Spleen (tissue), 11 donors: ENCODE measurements at regions not wholly inside any gene's neighbourhood (a gene's known extent, or its start where the extent isn't known, plus 50 kb on each side); places are given as distances from the start of the nearest gene placed in this dataset.

ENCODE experiments used
- DNase-seq: peaks from one replicate; pipeline ENCODE4 v3.0.0-alpha.2; 2020
- H3K27ac ChIP-seq, 8 donors: fragments of 200-600 bp; sonication (generic) in 7 of 8; 1 replicate in 4 of 8; 2 replicates in 4 of 8; pipeline versions ENCODE4 v1.5.0 to v1.8.0; 2016 to 2021; ENCODE audit warnings: inconsistent platforms in 4 of 8, mild to moderate bottlenecking in 4 of 8, moderate library complexity in 1 of 8
- H3K27me3 ChIP-seq, 7 donors: fragments of 200-600 bp; sonication (generic) in 6 of 7; replicated peaks in 1 of 7; 1 replicate in 4 of 7; 2 replicates in 3 of 7; pipeline versions ENCODE4 v1.5.0 to v1.8.0; 2016 to 2021; ENCODE audit warnings: inconsistent platforms in 3 of 7, mild to moderate bottlenecking in 1 of 7
- H3K36me3 ChIP-seq, 6 donors: fragments of 200-600 bp; sonication (generic) in 5 of 6; 1 replicate in 4 of 6; 2 replicates in 2 of 6; pipeline versions ENCODE4 v1.5.0 to v1.8.0; 2016 to 2021; ENCODE audit warnings: inconsistent platforms in 2 of 6
- H3K4me1 ChIP-seq, 6 donors: fragments of 200-600 bp; sonication (generic) in 5 of 6; 1 replicate in 3 of 6; 2 replicates in 3 of 6; pipeline versions ENCODE4 v1.5.0 to v1.8.0; 2016 to 2021; ENCODE audit warnings: inconsistent platforms in 3 of 6
- H3K4me3 ChIP-seq, 8 donors: fragments of 200-600 bp; sonication (generic) in 7 of 8; 1 replicate in 4 of 8; 2 replicates in 4 of 8; pipeline versions ENCODE4 v1.5.0 to v1.8.0; 2016 to 2021; ENCODE audit warnings: inconsistent platforms in 4 of 8, mild to moderate bottlenecking in 4 of 8, moderate library complexity in 2 of 8
- H3K9me3 ChIP-seq, 8 donors: fragments of 200-600 bp; sonication (generic) in 7 of 8; 1 replicate in 4 of 8; 2 replicates in 4 of 8; pipeline versions ENCODE4 v1.5.0 to v1.8.0; 2016 to 2021; ENCODE audit warnings: inconsistent platforms in 4 of 8
- CTCF ChIP-seq, 11 experiments: fragments of 200-600 bp in 7 of 11; fragments of 450-650 bp in 4 of 11; sonication (generic) in 4 of 11; IDR thresholded peaks in 8 of 11; conservative IDR thresholded peaks in 3 of 11; 1 replicate in 7 of 11; 2 replicates in 4 of 11; pipeline versions ENCODE4 v1.4.0 to v1.8.0; 2016 to 2021; ENCODE audit warnings: antibody characterized with exemption in 11 of 11, inconsistent platforms in 4 of 11, mild to moderate bottlenecking in 1 of 11
- POLR2A ChIP-seq, 3 donors: fragments of 450-650 bp; IDR thresholded peaks; one replicate each; pipeline ENCODE4 v1.5.1; 2017; ENCODE audit warnings: antibody characterized with exemption in 3 of 3, mild to moderate bottlenecking in 1 of 3
- POLR2AphosphoS5 ChIP-seq, 3 donors: sonication (generic); formaldehyde crosslinking; IDR thresholded peaks; one replicate each; pipeline ENCODE4 v1.5.1; 2017; ENCODE audit warnings: antibody characterized with exemption in 3 of 3
- WGBS, 5 donors: extraction: QIAGEN DNeasy Blood & Tissue Kit in 3 of 5; methylation state at CpG; one replicate each; pipeline versions ENCODE4 v1.1.5 to v1.1.7; 2013 to 2018; 5-methylcytosine and 5-hydroxymethylcytosine counted together
- intact Hi-C: fragments of 100-400 bp; cut with DNase I; formaldehyde crosslinking; loops from one replicate; pipeline ENCODE4 v1.15.0; 2023; ENCODE audit warnings: low total_unique reads
- donor health status: healthy with polysubstance abuse.
- donor health status: DM: no; HTN: no; CAD: no; lungs with moderate emphysema.
- donor health status: DM: no; HTN: no; CAD: no.
- donor health status: Bipolar disorder and iron deficiency.
- donor health status: healthy.
- donor health status: DM: no; HTN: no; CAD: no.
- donor health status: DM: yes; HTN: yes; CAD: no.

- intact Hi-C loops, result no loop called here
- Histone ChIP-seq H3K4me1 (no peaks in the 10 kb centered on the region), H3K27me3 (no peaks in the 10 kb centered on the region), H3K27ac (no peak overlapping the region), H3K4me3 (no peak overlapping the region), H3K9me3 (peaks cover 0 to 15% (median 10%) of the 10 kb centered on the region in 8 donors), H3K36me3 (no peaks in the 10 kb centered on the region)
- no peak for DNase-seq
- no peak for TF ChIP-seq CTCF (IDR thresholded peaks at IDR 0.05 in 8 of 11, conservative IDR thresholded peaks at IDR 0.05 in 3 of 11)
- WGBS, 5 donors, result 48 to 68% (median 59%) methylated on average over 1 of the region's 1 CpG
These were observed 106.1 kb upstream of the SP8 start for GRCh38 chr7:20892776-20893175.

- no peaks in the 10 kb centered on the region for H3K27me3 ChIP-seq
These were observed 108.1 kb upstream of the SP8 start for GRCh38 chr7:20894806-20895205.

GRCh38 chr7:20895563-20895962 is 108.9 kb upstream of the SP8 start:
- 70 to 80% (median 73%) methylated on average over 5 of the region's 5 CpGs for WGBS, 5 donors

More at GRCh38 chr7:20894806-20895205, 108.1 kb upstream of the SP8 start:
- TF ChIP-seq POLR2A (IDR thresholded peaks at IDR 0.05) (no peak), POLR2AphosphoS5 (IDR thresholded peaks at IDR 0.05) (no peak), CTCF (IDR thresholded peaks at IDR 0.05 in 8 of 11, conservative IDR thresholded peaks at IDR 0.05 in 3 of 11) (no peak)
- Histone ChIP-seq H3K9me3 (peaks cover 0 to 4% (median 0%) of the 10 kb centered on the region in 8 donors), H3K27ac (no peak overlapping the region), H3K36me3 (no peaks in the 10 kb centered on the region), H3K4me3 (no peak overlapping the region), H3K4me1 (no peaks in the 10 kb centered on the region)
- DNase-seq, result no peak
- intact Hi-C loops, result no loop called here

GRCh38 chr7:20896996-20897395 is 110.3 kb upstream of the SP8 start:
- TF ChIP-seq POLR2AphosphoS5 (IDR thresholded peaks at IDR 0.05), result no peak
- no peaks in the 10 kb centered on the region for H3K36me3 ChIP-seq
- no peaks in the 10 kb centered on the region for H3K4me1 ChIP-seq
- H3K9me3 ChIP-seq, result peaks cover 0 to 13% (median 6%) of the 10 kb centered on the region in 8 donors
- H3K27ac ChIP-seq, result no peak overlapping the region
- whole genome bisulfite sequencing, 5 donors, result 49 to 86% (median 70%) methylated on average over 2 of the region's 2 CpGs
- DNase-seq, result no peak
- H3K27me3 ChIP-seq, result no peaks in the 10 kb centered on the region
- intact Hi-C loops, result no loop called here
- H3K4me3 ChIP-seq, result no peak overlapping the region

More at GRCh38 chr7:20895563-20895962, 108.9 kb upstream of the SP8 start:
- no peak for DNase-seq
- no peak overlapping the region for H3K27ac ChIP-seq
- H3K9me3 ChIP-seq, result peaks cover 0 to 6% (median 1%) of the 10 kb centered on the region in 8 donors
- intact Hi-C loops, result no loop called here
- H3K36me3 ChIP-seq, result no peaks in the 10 kb centered on the region
- no peaks in the 10 kb centered on the region for H3K4me1 ChIP-seq
- H3K27me3 ChIP-seq, result no peaks in the 10 kb centered on the region
- no peak overlapping the region for H3K4me3 ChIP-seq
- no peak for TF ChIP-seq POLR2A (IDR thresholded peaks at IDR 0.05)

GRCh38 chr7:20906801-20907453 is 120.2 kb upstream of the SP8 start:
- H3K27me3 ChIP-seq, result no peaks in the 10 kb centered on the region
- no peak for TF ChIP-seq POLR2A (IDR thresholded peaks at IDR 0.05)
- no peak for TF ChIP-seq CTCF (IDR thresholded peaks at IDR 0.05 in 8 of 11, conservative IDR thresholded peaks at IDR 0.05 in 3 of 11)
- TF ChIP-seq POLR2AphosphoS5 (IDR thresholded peaks at IDR 0.05), result no peak
- H3K9me3 ChIP-seq, result peaks cover 0 to 7% (median 3%) of the 10 kb centered on the region in 8 donors
- H3K27ac ChIP-seq, result no peak overlapping the region
- no peak for DNase-seq
- 50 to 77% (median 62%) methylated on average over 3 of the region's 3 CpGs for WGBS, 5 donors
- intact Hi-C loops, result no loop called here
- no peaks in the 10 kb centered on the region for H3K36me3 ChIP-seq
- no peak overlapping the region for H3K4me3 ChIP-seq
- H3K4me1 ChIP-seq, result no peaks in the 10 kb centered on the region
